LNCaP clone FGC (cell line): ENCODE measurements at regions not wholly inside any gene's neighbourhood (a gene's known extent, or its start where the extent isn't known, plus 50 kb on each side); places are given as distances from the start of the nearest gene placed in this dataset.

Source experiments
- DNase-seq: peaks from one replicate; pipeline ENCODE4 v3.0.0-alpha.2; 2011; ENCODE audit warnings: low read depth
- H3K4me3 ChIP-seq: 2 replicates; pipeline ENCODE4 v1.5.1; 2011; ENCODE audit warnings: mild to moderate bottlenecking, low read depth, low read length, control low read depth
- CTCF ChIP-seq: IDR thresholded peaks from 2 replicates; pipeline ENCODE4 v1.5.1; 2012; ENCODE audit warnings: mild to moderate bottlenecking; ENCODE audit not compliant: control insufficient read depth, insufficient read depth; ENCODE audit errors: extremely low read depth

DNA sequence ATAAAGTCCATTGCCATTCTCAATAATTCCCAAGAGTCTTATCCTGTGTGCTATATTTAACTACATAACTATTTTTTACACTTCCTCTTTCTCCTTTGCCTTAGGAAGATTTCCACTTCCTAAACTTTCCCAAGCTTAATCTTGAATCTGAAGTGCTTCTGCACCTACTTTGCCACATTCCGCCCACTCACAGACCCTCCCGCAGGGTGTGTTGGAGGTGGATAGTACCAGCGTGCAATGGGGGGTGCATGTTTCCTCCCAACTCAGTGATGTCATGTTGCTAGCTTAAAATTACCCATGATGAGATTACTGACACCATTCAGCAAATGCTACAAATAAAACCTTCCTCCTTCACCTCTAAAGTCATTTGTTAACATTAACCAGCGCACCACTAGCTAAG, 460.2 kb downstream of the NR2F1-AS1 start:
- no peak for DNase-seq
- no peak for TF ChIP-seq CTCF
- H3K4me3 ChIP-seq = no peak overlapping the region

GRCh38 chr5:93120051-93120450, 461.0 kb downstream of the NR2F1-AS1 start:
- no peak for TF ChIP-seq CTCF
- H3K4me3 ChIP-seq = no peak overlapping the region
- no peak for DNase-seq

DNA sequence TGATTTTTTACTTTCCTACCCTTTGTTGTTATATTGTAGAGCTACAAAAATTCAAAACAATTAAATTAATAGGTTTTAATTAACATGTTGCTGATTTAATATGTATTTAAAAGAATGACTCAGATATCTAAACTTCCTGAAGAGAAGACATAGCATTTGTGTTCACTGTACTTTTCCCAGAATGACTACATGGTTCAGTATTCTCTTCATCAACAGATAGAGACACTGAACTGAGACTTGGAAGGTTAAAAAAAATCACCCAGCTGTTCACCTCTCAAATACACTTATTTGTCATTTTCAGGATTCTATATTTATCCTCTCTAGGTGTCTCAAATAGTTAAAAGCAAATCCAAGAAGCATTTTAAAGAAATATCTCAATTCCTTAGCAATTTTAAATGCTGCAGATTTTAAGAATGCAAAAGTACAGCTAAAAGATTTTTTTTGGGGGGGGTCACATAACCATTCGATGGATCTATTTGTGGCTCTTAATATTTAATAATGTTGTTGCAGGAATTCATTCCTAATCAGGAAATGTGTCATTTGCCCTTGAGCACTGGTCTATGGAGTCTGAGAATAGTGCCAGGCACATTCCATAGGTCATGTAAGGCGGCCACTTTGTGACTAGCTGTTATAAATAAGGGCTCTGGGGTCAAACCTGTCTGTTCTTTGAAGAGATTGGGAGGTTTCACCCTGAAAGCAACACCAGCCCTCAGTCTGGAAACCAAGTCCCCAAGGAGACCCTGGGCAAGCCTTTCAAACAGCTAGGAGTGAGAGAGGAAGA, 463.1 kb downstream of the NR2F1-AS1 start:
- H3K4me3 ChIP-seq = no peak overlapping the region
- DNase-seq = no peak
- no peak for TF ChIP-seq CTCF

- H3K4me3 ChIP-seq = no peak overlapping the region
- TF ChIP-seq CTCF = no peak
Observed at GRCh38 chr5:93107805-93108520, 473.1 kb downstream of the NR2F1-AS1 start.

DNA sequence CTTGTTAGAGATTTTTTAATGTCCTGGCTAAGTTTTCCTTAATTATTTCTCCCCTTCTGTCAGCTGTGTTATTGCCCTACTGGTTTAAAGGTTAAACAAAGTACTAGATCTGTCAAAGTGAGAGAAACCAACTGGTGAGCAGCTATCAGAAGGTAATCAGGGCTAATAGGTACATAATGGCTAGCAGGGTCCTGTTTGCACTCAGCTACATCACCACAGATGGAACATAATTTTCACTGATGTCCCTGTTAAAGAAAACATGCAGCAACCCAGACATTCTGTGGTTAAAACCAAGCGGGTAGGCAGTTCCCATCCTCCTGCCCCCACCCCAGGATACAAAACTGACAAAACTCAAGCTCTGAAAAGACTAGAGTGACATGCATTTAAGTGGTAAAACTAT, 473.9 kb downstream of the NR2F1-AS1 start:
- H3K4me3 ChIP-seq = no peak overlapping the region
- no peak for DNase-seq
- TF ChIP-seq CTCF = no peak

More at GRCh38 chr5:93107805-93108520, 473.1 kb downstream of the NR2F1-AS1 start:
- DNase-seq = no peak

- no peak overlapping the region for H3K4me3 ChIP-seq
- no peak for DNase-seq
- TF ChIP-seq CTCF = no peak
Observed at GRCh38 chr5:93101661-93102060, 479.4 kb downstream of the NR2F1-AS1 start.
